ENCODE measurements at regions not wholly inside any gene's neighbourhood (a gene's known extent, or its start where the extent isn't known, plus 50 kb on each side); places are given as distances from the start of the nearest gene placed in this dataset.

GRCh38 chr14:76962303-76962660 lies 66.2 kb downstream of the IRF2BPL start:
- DNase-seq (ENCODE audit: low read depth) = no peak
- peak overlapping the region; percentile 58 for H3K4me3 ChIP-seq (ENCODE audit: low read length)
- no peak for TF ChIP-seq CTCF (conservative IDR thresholded peaks at IDR 0.05; ENCODE audit: low read length)

DNA sequence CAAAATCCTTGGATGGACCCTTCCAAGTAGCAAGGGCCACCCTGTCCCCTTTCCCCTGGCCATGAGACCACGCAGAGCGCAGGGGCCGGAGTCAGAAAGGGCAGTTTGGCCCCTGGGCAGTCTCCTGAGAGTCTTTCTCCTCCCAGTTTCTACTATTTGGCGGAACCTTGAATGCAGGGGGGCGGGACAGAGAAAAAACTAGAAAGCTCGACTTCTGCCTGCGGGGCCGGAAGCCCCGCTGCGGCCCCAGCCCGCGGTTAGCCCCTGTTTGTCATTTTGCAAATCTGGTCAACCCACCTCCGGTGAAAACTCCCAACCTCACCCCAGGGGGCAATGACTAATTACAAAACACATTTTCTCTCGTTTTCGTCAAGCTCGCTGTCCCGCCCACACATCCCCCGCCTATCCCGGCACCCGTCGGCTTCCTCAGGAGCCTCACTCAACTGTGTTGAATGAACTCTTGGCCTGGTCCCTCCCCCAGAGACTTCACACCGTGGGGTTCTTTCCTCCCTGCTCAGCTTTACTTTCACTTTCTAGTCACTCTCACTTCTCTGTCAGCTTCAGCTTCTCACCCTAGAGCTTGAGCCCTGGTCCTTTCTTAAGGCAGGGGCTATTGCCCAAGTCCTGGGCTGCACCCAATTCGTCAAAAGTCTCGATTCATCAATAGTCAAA lies 66.7 kb downstream of the IRF2BPL start:
- H3K4me3 ChIP-seq (ENCODE audit: low read length) = peak overlapping the region; percentile 58
- TF ChIP-seq CTCF (conservative IDR thresholded peaks at IDR 0.05; ENCODE audit: low read length) = no peak
- DNase-seq (ENCODE audit: low read depth) = peak; percentile 92

DNA sequence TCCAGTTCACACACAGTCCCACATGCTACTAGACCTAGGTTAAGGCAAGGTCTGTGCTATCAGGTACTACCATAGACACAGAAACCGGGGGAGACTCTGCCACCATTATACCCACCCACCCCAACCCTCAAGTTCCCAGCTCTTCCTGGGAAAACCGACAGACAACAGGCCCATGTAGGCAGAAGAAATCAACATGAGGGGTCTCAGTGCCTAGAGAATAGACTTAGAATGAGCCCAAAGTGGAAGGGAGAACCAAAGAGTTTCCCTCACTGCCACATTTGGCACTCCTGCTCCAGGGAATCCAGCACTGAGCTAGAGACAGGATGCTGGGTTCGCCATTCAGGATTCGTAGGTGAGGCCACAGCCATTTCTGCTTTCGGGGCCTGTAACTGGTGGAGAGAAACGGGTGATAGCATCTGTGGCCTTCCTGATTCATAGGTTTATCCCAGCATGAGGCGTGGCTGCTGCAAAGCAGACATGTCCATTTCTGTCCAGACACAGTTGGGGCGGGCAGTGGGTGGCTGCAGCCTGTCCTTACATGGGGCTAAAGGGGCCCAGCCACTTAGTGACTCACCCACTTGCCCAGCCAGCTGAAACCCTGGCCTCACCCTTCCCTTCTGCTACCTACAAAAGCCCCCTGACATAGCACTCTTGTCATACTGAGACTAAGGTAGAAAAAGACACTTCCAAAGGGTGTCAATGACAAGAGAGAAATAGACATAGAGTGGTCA lies 69.4 kb downstream of the IRF2BPL start:
- no peak for DNase-seq (ENCODE audit: low read depth)
- no peak overlapping the region for H3K4me3 ChIP-seq (ENCODE audit: low read length)
- no peak for TF ChIP-seq CTCF (conservative IDR thresholded peaks at IDR 0.05; ENCODE audit: low read length)

- no peak for TF ChIP-seq CTCF (conservative IDR thresholded peaks at IDR 0.05; ENCODE audit: low read length)
- no peak overlapping the region for H3K4me3 ChIP-seq (ENCODE audit: low read length)
- DNase-seq (ENCODE audit: low read depth) = no peak
These were observed 70.2 kb downstream of the IRF2BPL start for GRCh38 chr14:76958020-76958979.

DNA sequence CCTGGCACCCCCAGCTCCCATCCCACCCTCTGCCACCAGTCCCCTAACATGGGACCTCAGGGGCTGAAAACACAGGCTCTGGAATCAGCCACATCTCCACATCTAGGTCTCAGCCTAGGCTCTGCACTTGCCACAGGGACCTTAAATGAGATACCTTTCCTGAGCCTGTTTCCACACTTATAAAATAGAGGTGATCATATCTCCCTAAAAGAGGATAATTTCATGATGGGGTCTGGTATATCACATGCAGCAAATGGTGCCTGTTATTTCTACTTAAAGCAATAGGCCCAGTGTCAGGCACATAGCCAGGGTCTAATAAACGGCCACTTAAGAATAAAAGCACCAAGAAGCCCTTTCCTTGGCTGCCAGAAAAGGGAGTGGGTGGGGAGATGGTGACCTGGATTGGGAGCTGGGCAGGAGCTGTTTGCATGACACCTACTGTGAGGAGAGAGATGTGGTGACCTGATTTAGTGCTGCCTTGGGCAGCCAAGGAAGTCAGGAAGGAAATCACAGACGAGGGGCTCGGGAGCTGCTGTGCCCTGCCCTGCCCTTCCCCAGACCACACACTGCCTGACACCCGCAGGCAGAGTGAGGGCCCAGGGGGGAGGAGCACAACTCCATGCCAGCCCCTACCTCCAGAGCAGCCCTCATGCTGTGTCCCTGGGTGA lies 71.2 kb downstream of the IRF2BPL start:
- H3K4me3 ChIP-seq (ENCODE audit: low read length) = no peak overlapping the region
- DNase-seq (ENCODE audit: low read depth) = no peak
- no peak for TF ChIP-seq CTCF (conservative IDR thresholded peaks at IDR 0.05; ENCODE audit: low read length)

DNA sequence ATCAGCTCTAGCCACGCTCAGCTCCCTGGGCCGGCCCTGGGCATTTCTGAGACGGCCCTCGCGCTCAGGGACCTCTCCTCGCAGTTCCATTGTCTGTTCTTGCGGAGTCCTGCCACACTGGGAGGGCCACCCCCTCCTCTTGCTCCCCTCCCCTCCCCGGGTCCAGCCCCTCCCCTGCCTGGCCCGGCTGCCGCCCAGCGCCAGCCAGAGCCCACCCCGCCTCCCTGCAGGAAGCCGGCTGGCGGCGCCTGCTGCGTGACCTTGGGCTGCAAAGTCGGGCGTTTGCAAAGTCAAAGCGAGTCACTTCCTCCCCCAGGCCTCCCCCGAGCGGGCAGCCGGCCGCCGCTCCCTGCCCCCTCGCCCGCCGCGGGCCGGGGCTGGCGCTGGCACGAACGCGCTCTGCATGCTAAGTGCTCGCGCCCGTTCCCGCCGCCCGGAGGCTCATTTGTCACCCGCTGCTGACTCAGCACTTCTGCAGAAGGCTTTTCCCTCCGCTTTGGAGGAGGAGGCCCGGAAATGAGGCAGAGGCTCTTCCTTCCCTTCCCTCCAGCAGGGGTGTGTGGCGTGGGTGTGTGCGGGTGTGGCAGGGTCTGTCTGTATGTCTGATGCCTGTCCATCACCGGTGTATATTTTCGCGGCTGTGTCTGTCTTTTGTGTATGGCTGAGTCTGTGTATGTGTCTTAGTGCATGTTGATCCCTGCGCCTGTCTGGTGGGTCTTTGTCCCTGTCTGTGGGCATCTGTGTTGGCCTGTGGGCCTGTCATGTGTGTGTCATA lies 72.0 kb downstream of the IRF2BPL start:
- TF ChIP-seq CTCF (conservative IDR thresholded peaks at IDR 0.05; ENCODE audit: low read length) = no peak; the same call in 1 of the 2 replicates
- peak; percentile 93 for DNase-seq (ENCODE audit: low read depth)
- H3K4me3 ChIP-seq (ENCODE audit: low read length) = peak overlapping the region; percentile 44
